ENCODE measurements at regions not wholly inside any gene's neighbourhood (a gene's known extent, or its start where the extent isn't known, plus 50 kb on each side); places are given as distances from the start of the nearest gene placed in this dataset.

GRCh38 chr4:153116801-153117200 is 87.4 kb upstream of the TRIM2 start:
- BruUV-seq (replicated peaks) = no TSS peak
- ChIA-PET CTCF (interaction anchor here (1.7 to 8.1 kb wide), 2 partner anchors 11 to 31 kb away, joined by 7 to 59 read pairs; no protein-coding TSS in a partner anchor), POLR2A (no interaction called here)
- no peaks in the 10 kb centered on the region for H3K9me3 Mint-ChIP-seq (ENCODE audit: unreplicated experiment)
- H3K4me3 Mint-ChIP-seq (ENCODE audit: unreplicated experiment) = no peak overlapping the region
- H3K4me1 Mint-ChIP-seq (ENCODE audit: insufficient read depth, unreplicated experiment) = peaks cover 5% of the 10 kb centered on the region
- H3K27ac Mint-ChIP-seq (ENCODE audit: low read depth, unreplicated experiment) = no peak overlapping the region
- no peak for TF ChIP-seq CTCF (IDR thresholded peaks at IDR 0.05; ENCODE audit: unreplicated experiment)
- intact Hi-C loops (cut with micrococcal nuclease) = no loop called here
- H3K27me3 Mint-ChIP-seq (ENCODE audit: insufficient read depth, unreplicated experiment) = no peaks in the 10 kb centered on the region
- DNase-seq (ENCODE audit: unreplicated experiment) = no peak
- no peaks in the 10 kb centered on the region for H3K36me3 Mint-ChIP-seq (ENCODE audit: insufficient read depth, unreplicated experiment)

DNA sequence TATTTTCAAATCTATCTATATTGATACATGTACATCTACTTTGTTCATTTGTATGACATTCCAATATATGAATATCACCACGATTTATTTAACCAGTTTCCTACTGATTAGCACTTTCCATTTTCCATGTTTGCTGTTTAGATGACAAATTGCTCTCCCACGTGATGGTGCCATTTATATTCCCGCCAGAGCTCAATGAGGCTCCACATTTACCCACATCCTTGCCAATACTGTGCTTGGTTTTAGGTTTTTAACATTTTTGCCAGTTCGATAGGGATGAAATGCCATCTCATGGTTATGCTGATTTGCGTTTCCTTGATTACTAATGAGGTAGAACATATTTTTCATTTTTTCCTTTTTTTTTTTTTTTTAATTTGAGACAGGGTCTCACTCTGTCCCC is 86.7 kb upstream of the TRIM2 start:
- ChIA-PET CTCF (interaction anchor here (0.6 to 8.1 kb wide), 3 partner anchors 10 to 274 kb away, joined by 4 to 59 read pairs (median 7); no protein-coding TSS in a partner anchor), POLR2A (interaction anchor here (0.7 kb wide), 1 partner anchor 29 kb away, joined by 3 read pairs; no protein-coding TSS in a partner anchor)
- intact Hi-C loops (cut with micrococcal nuclease) = no loop called here
- Mint-ChIP-seq H3K36me3 (ENCODE audit: insufficient read depth, unreplicated experiment) (no peaks in the 10 kb centered on the region), H3K27ac (ENCODE audit: low read depth, unreplicated experiment) (no peak overlapping the region), H3K4me1 (ENCODE audit: insufficient read depth, unreplicated experiment) (peaks cover 5% of the 10 kb centered on the region), H3K9me3 (ENCODE audit: unreplicated experiment) (no peaks in the 10 kb centered on the region), H3K27me3 (ENCODE audit: insufficient read depth, unreplicated experiment) (no peaks in the 10 kb centered on the region), H3K4me3 (ENCODE audit: unreplicated experiment) (no peak overlapping the region)
- BruUV-seq (replicated peaks) = no TSS peak
- no peak for TF ChIP-seq CTCF (IDR thresholded peaks at IDR 0.05; ENCODE audit: unreplicated experiment)
- no peak for DNase-seq (ENCODE audit: unreplicated experiment)

DNA sequence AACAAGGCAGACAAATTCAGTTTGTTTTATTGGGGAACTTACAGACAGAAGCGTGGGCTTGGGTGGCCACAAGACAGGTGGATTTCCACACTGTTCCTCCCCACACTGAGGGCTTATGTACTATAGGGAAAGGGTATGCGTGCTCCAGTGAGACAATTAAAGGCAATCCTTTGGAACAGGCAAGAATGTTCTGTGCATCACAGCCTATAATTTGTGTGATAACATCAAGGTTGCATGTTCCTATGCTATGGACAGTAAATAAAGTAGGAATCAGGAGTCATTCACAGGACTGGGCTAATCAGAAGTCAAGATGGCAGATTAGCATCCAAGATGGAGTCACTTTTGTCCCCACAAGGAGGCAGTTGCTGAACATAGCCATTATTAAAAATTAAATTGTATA is 84.6 kb upstream of the TRIM2 start:
- no peak for TF ChIP-seq CTCF (IDR thresholded peaks at IDR 0.05; ENCODE audit: unreplicated experiment)
- Mint-ChIP-seq H3K9me3 (ENCODE audit: unreplicated experiment) (no peaks in the 10 kb centered on the region), H3K4me1 (ENCODE audit: insufficient read depth, unreplicated experiment) (peaks cover 5% of the 10 kb centered on the region), H3K27ac (ENCODE audit: low read depth, unreplicated experiment) (no peak overlapping the region), H3K36me3 (ENCODE audit: insufficient read depth, unreplicated experiment) (no peaks in the 10 kb centered on the region), H3K4me3 (ENCODE audit: unreplicated experiment) (no peak overlapping the region), H3K27me3 (ENCODE audit: insufficient read depth, unreplicated experiment) (no peaks in the 10 kb centered on the region)
- POLR2A ChIA-PET = interaction anchor here (2.8 kb wide), 1 partner anchor 7 kb away, joined by 6 read pairs; no protein-coding TSS in a partner anchor
- CTCF ChIA-PET = interaction anchor here (2.0 to 8.1 kb wide), 2 partner anchors 8 to 34 kb away, joined by 12 to 59 read pairs; no protein-coding TSS in a partner anchor
- intact Hi-C loops (cut with micrococcal nuclease) = no loop called here
- no peak for DNase-seq (ENCODE audit: unreplicated experiment)
- no TSS peak for BruUV-seq (replicated peaks)

- Mint-ChIP-seq H3K36me3 (ENCODE audit: insufficient read depth, unreplicated experiment) (no peaks in the 10 kb centered on the region), H3K27ac (ENCODE audit: low read depth, unreplicated experiment) (no peak overlapping the region), H3K4me1 (ENCODE audit: insufficient read depth, unreplicated experiment) (peaks cover 5% of the 10 kb centered on the region), H3K9me3 (ENCODE audit: unreplicated experiment) (no peaks in the 10 kb centered on the region), H3K27me3 (ENCODE audit: insufficient read depth, unreplicated experiment) (no peaks in the 10 kb centered on the region), H3K4me3 (ENCODE audit: unreplicated experiment) (no peak overlapping the region)
- CTCF ChIA-PET = interaction anchor here (0.6 to 2.0 kb wide), 5 partner anchors 15 to 278 kb away, joined by 3 to 18 read pairs (median 5); no protein-coding TSS in a partner anchor
- no peak for DNase-seq (ENCODE audit: unreplicated experiment)
- POLR2A ChIA-PET = interaction anchor here (0.7 to 2.8 kb wide), 3 partner anchors 8 to 341 kb away, joined by 3 to 6 read pairs (median 4); partner anchors contain the start of genes ARFIP1 and TIGD4
- no TSS peak for BruUV-seq (replicated peaks)
- no peak for TF ChIP-seq CTCF (IDR thresholded peaks at IDR 0.05; ENCODE audit: unreplicated experiment)
- intact Hi-C loops (cut with micrococcal nuclease) = no loop called here
These were observed 84.0 kb upstream of the TRIM2 start for GRCh38 chr4:153120235-153120634.
